PC-3 (cell line): ENCODE measurements at regions not wholly inside any gene's neighbourhood (a gene's known extent, or its start where the extent isn't known, plus 50 kb on each side); places are given as distances from the start of the nearest gene placed in this dataset.

Experiments
- ATAC-seq: fragments of 200-7000 bp; cut with Tn5 transposase; 2 replicates; pipeline ENCODE4 v1.9.1; 2020; ENCODE audit warnings: mild to moderate bottlenecking, moderate library complexity
- BruUV-seq: library from RNA; stranded (reverse); fragments of 400-500 nt; replicated peaks from 2 replicates; lab custom pipeline; 2021; lab: Mats Ljungman, UMichigan
- CTCF ChIA-PET: fragments of 300-600 bp; sonication (Branson Sonifier 250); formaldehyde crosslinking; loops from one replicate; lab custom pipeline; 2022; ENCODE audit warnings: antibody characterized with exemption; lab: Charles Lee
- POLR2A ChIA-PET: fragments of 300-600 bp; sonication (Branson Sonifier 250); formaldehyde crosslinking; loops from one replicate; lab custom pipeline; 2022; ENCODE audit warnings: antibody characterized with exemption; ENCODE audit not compliant: unreplicated experiment; lab: Charles Lee
- DNase-seq: peaks from one replicate; pipeline ENCODE4 v3.0.0-alpha.2; 2015
- H2AFZ ChIP-seq: fragments of 300-600 bp; sonication (generic); 2 replicates; pipeline ENCODE4 v1.6.0; 2016; ENCODE audit warnings: antibody characterized with exemption, low read length
- H3F3A ChIP-seq: fragments of 300-600 bp; sonication (generic); one replicate; pipeline ENCODE4 v1.6.0; 2017; ENCODE audit warnings: antibody characterized with exemption, low read length, control low read depth, mild to moderate bottlenecking; ENCODE audit not compliant: unreplicated experiment
- H3K27ac ChIP-seq: fragments of 300-600 bp; sonication (generic); 2 replicates; pipeline ENCODE4 v1.5.1; 2016; ENCODE audit warnings: mild to moderate bottlenecking, low read length
- H3K27me3 ChIP-seq: fragments of 300-600 bp; sonication (generic); 2 replicates; pipeline ENCODE4 v1.6.1; 2016; ENCODE audit warnings: low read length, mixed read lengths
- H3K36me3 ChIP-seq: fragments of 300-600 bp; sonication (generic); 2 replicates; pipeline ENCODE4 v1.6.1; 2016; ENCODE audit warnings: low read depth, mixed run types, low read length, mixed read lengths
- H3K4me1 ChIP-seq: fragments of 300-600 bp; sonication (generic); 2 replicates; pipeline ENCODE4 v1.5.1; 2016; ENCODE audit warnings: low read length; ENCODE audit not compliant: insufficient read depth
- H3K4me2 ChIP-seq: fragments of 300-600 bp; sonication (generic); 2 replicates; pipeline ENCODE4 v1.6.0; 2016; ENCODE audit warnings: low read length
- H3K4me3 ChIP-seq: fragments of 300-600 bp; sonication (generic); 2 replicates; pipeline ENCODE4 v1.5.1; 2016; ENCODE audit warnings: mild to moderate bottlenecking, low read length, mixed read lengths
- H3K79me2 ChIP-seq: fragments of 300-600 bp; sonication (generic); 2 replicates; pipeline ENCODE4 v1.6.1; 2017; ENCODE audit warnings: low read length, mixed read lengths
- H3K9ac ChIP-seq: fragments of 300-600 bp; sonication (generic); 2 replicates; pipeline ENCODE4 v1.6.0; 2016; ENCODE audit warnings: mild to moderate bottlenecking, low read length
- H3K9me2 ChIP-seq: fragments of 300-600 bp; sonication (generic); replicated peaks from 2 replicates; pipeline ENCODE4 v1.6.1; 2016; ENCODE audit warnings: mixed run types, low read length, mixed read lengths
- H3K9me3 ChIP-seq: fragments of 300-600 bp; sonication (generic); 2 replicates; pipeline ENCODE4 v1.6.1; 2016; ENCODE audit warnings: low read length, mixed read lengths
- H4K20me1 ChIP-seq: fragments of 300-600 bp; sonication (generic); 2 replicates; pipeline ENCODE4 v1.6.1; 2016; ENCODE audit warnings: low read length, mixed read lengths
- CTCF ChIP-seq: fragments of 300-600 bp; sonication (generic); conservative IDR thresholded peaks from 2 replicates; pipeline ENCODE4 v1.5.1; 2017; ENCODE audit warnings: antibody characterized with exemption, low read depth, mild to moderate bottlenecking, low read length
- EZH2 ChIP-seq: fragments of 300-600 bp; sonication (generic); IDR thresholded peaks from one replicate; pipeline ENCODE4 v1.6.1; 2017; ENCODE audit warnings: antibody characterized with exemption, mild to moderate bottlenecking, low read length; ENCODE audit not compliant: unreplicated experiment
- EZH2phosphoT487 ChIP-seq: fragments of 300-600 bp; sonication (generic); IDR thresholded peaks from 2 replicates; pipeline ENCODE4 v1.6.1; 2018; ENCODE audit warnings: mild to moderate bottlenecking, antibody characterized with exemption, low read length, borderline replicate concordance
- intact Hi-C: fragments of 100-400 bp; cut with micrococcal nuclease; formaldehyde crosslinking; loops from 2 replicates; pipeline ENCODE4 v1.9.0; 2023

- DNase-seq, result no peak
- no peaks in the 10 kb centered on the region for H3K9me2 ChIP-seq
- H3F3A ChIP-seq, result no peaks in the 10 kb centered on the region
- no peak overlapping the region for H2AFZ ChIP-seq
- intact Hi-C loops, result no loop called here
- no peak overlapping the region for H3K9ac ChIP-seq
- H3K9me3 ChIP-seq, result no peaks in the 10 kb centered on the region
- ChIA-PET POLR2A (no interaction called here), CTCF (no interaction called here)
- H3K4me3 ChIP-seq, result no peak overlapping the region
- H3K36me3 ChIP-seq, result no peaks in the 10 kb centered on the region
- ATAC-seq, result no peak
- no peaks in the 10 kb centered on the region for H4K20me1 ChIP-seq
- BruUV-seq, result no TSS peak
- no peaks in the 10 kb centered on the region for H3K79me2 ChIP-seq
- TF ChIP-seq CTCF (no peak), EZH2phosphoT487 (no peak), EZH2 (no peak)
- no peaks in the 10 kb centered on the region for H3K4me1 ChIP-seq
- no peak overlapping the region for H3K27ac ChIP-seq
- no peaks in the 10 kb centered on the region for H3K27me3 ChIP-seq
- no peak overlapping the region for H3K4me2 ChIP-seq
These were observed 375.0 kb downstream of the TMEM232 start for GRCh38 chr5:110351430-110351829.

- ChIA-PET CTCF (no interaction called here), POLR2A (no interaction called here)
- Histone ChIP-seq H3K4me1 (no peaks in the 10 kb centered on the region), H2AFZ (no peak overlapping the region), H3K9me3 (no peaks in the 10 kb centered on the region), H3K27ac (no peak overlapping the region), H3F3A (no peaks in the 10 kb centered on the region), H3K9me2 (no peaks in the 10 kb centered on the region), H4K20me1 (no peaks in the 10 kb centered on the region), H3K4me3 (no peak overlapping the region), H3K9ac (no peak overlapping the region), H3K79me2 (no peaks in the 10 kb centered on the region), H3K36me3 (no peaks in the 10 kb centered on the region), H3K4me2 (no peak overlapping the region), H3K27me3 (no peaks in the 10 kb centered on the region)
- intact Hi-C loops, result no loop called here
- BruUV-seq, result no TSS peak
- DNase-seq (no peak), ATAC-seq (no peak)
- TF ChIP-seq EZH2 (no peak), CTCF (no peak), EZH2phosphoT487 (no peak)
These were observed 372.2 kb downstream of the TMEM232 start for GRCh38 chr5:110354311-110354710.

- CTCF ChIA-PET, result no interaction called here
- no peak for TF ChIP-seq EZH2phosphoT487
- TF ChIP-seq EZH2, result no peak
- no peak for TF ChIP-seq CTCF
- no peaks in the 10 kb centered on the region for H3K79me2 ChIP-seq
- no peak overlapping the region for H3K4me2 ChIP-seq
- no peaks in the 10 kb centered on the region for H3K36me3 ChIP-seq
- H3K27ac ChIP-seq, result no peak overlapping the region
- no peak overlapping the region for H3K4me3 ChIP-seq
- no TSS peak for BruUV-seq
- H3K9me2 ChIP-seq, result no peaks in the 10 kb centered on the region
- POLR2A ChIA-PET, result no interaction called here
- H3K27me3 ChIP-seq, result no peaks in the 10 kb centered on the region
- no peak overlapping the region for H2AFZ ChIP-seq
- intact Hi-C loops, result no loop called here
- H3K4me1 ChIP-seq, result no peaks in the 10 kb centered on the region
- ATAC-seq (no peak), DNase-seq (no peak)
- H3K9ac ChIP-seq, result no peak overlapping the region
- H3F3A ChIP-seq, result no peaks in the 10 kb centered on the region
- H4K20me1 ChIP-seq, result no peaks in the 10 kb centered on the region
- H3K9me3 ChIP-seq, result no peaks in the 10 kb centered on the region
These were observed 371.4 kb downstream of the TMEM232 start for GRCh38 chr5:110354915-110355644.
